HepG2 (cell line): ENCODE measurements at regions not wholly inside any gene's neighbourhood (a gene's known extent, or its start where the extent isn't known, plus 50 kb on each side); places are given as distances from the start of the nearest gene placed in this dataset.

Experiments used
- AFF4 ChIP-seq: sonication (generic); formaldehyde crosslinking; IDR thresholded peaks from 2 replicates; pipeline ENCODE4 v1.4.0; 2020; ENCODE audit warnings: missing genetic modification reagents
- ARID4A ChIP-seq: sonication (generic); formaldehyde crosslinking; IDR thresholded peaks from 2 replicates; pipeline ENCODE4 v1.5.0; 2020; ENCODE audit warnings: mild to moderate bottlenecking, missing genetic modification reagents, borderline replicate concordance
- BRD4 ChIP-seq: sonication (generic); formaldehyde crosslinking; IDR thresholded peaks from 2 replicates; pipeline ENCODE4 v1.4.0; 2020; ENCODE audit warnings: missing genetic modification reagents
- CREB1 ChIP-seq, 2 experiments: fragments of 450-650 bp in 1 of 2; IDR thresholded peaks; 2 replicates each; pipeline ENCODE4 v1.6.1; 2016 to 2017; ENCODE audit warnings: control low read depth in 1 of 2, mild to moderate bottlenecking in 1 of 2, missing compliant biosample characterization in 1 of 2, missing genetic modification characterization in 1 of 2
- EZH2 ChIP-seq: conservative IDR thresholded peaks from 2 replicates; pipeline ENCODE4 v1.6.1; 2012; ENCODE audit warnings: mild to moderate bottlenecking, low read depth, low read length, moderate library complexity
- IKZF1 ChIP-seq: fragments of 450-650 bp; IDR thresholded peaks from 2 replicates; pipeline ENCODE4 v1.7.1; 2016
- RAD21 ChIP-seq: fragments of 450-650 bp; formaldehyde crosslinking; IDR thresholded peaks from 2 replicates; pipeline ENCODE4 v1.5.0; 2020; ENCODE audit warnings: mild to moderate bottlenecking
- ZNF317 ChIP-seq: sonication (generic); formaldehyde crosslinking; IDR thresholded peaks from 2 replicates; pipeline ENCODE4 v1.5.0; 2020; ENCODE audit warnings: mild to moderate bottlenecking, missing genetic modification reagents
- TF ChIP-seq, protein P1 (sequence below): IDR thresholded peaks from 2 replicates; pipeline ENCODE4 v1.6.1; 2016; ENCODE audit warnings: low read depth, missing genetic modification reagents, missing compliant biosample characterization

DNA sequence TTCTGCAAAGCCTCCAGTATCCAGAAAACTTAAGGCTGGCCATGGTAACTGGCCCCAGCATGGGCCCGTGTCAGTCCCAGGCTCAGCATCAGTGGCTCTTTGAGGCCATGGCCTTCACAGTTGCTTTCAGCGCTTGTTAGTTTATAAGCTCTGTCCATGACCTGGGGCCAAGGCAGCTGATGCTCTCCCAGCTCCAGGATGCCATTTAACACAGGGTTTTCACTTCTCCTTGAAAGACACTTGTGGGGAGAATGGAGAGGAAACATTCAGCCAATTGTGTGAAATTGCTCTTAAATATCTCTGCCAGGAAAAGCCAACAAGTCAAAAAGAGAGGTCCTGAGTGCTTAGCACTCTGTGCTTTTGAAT lies 321.3 kb downstream of the FOXO1 start:
- no peak for TF ChIP-seq ZNF317 (CRISPR knock-in tag)
- TF ChIP-seq IKZF1: no peak
- no peak for TF ChIP-seq RAD21
- TF ChIP-seq AFF4: no peak
- TF ChIP-seq BRD4 (CRISPR knock-in tag): no peak
- no peak for TF ChIP-seq ARID4A (CRISPR knock-in tag)
- TF ChIP-seq CREB1 (IDR thresholded peaks at IDR 0.05): no peak
- TF ChIP-seq CREB1 (CRISPR knock-in tag; IDR thresholded peaks at IDR 0.05): no peak
- TF ChIP-seq, protein P1, sequence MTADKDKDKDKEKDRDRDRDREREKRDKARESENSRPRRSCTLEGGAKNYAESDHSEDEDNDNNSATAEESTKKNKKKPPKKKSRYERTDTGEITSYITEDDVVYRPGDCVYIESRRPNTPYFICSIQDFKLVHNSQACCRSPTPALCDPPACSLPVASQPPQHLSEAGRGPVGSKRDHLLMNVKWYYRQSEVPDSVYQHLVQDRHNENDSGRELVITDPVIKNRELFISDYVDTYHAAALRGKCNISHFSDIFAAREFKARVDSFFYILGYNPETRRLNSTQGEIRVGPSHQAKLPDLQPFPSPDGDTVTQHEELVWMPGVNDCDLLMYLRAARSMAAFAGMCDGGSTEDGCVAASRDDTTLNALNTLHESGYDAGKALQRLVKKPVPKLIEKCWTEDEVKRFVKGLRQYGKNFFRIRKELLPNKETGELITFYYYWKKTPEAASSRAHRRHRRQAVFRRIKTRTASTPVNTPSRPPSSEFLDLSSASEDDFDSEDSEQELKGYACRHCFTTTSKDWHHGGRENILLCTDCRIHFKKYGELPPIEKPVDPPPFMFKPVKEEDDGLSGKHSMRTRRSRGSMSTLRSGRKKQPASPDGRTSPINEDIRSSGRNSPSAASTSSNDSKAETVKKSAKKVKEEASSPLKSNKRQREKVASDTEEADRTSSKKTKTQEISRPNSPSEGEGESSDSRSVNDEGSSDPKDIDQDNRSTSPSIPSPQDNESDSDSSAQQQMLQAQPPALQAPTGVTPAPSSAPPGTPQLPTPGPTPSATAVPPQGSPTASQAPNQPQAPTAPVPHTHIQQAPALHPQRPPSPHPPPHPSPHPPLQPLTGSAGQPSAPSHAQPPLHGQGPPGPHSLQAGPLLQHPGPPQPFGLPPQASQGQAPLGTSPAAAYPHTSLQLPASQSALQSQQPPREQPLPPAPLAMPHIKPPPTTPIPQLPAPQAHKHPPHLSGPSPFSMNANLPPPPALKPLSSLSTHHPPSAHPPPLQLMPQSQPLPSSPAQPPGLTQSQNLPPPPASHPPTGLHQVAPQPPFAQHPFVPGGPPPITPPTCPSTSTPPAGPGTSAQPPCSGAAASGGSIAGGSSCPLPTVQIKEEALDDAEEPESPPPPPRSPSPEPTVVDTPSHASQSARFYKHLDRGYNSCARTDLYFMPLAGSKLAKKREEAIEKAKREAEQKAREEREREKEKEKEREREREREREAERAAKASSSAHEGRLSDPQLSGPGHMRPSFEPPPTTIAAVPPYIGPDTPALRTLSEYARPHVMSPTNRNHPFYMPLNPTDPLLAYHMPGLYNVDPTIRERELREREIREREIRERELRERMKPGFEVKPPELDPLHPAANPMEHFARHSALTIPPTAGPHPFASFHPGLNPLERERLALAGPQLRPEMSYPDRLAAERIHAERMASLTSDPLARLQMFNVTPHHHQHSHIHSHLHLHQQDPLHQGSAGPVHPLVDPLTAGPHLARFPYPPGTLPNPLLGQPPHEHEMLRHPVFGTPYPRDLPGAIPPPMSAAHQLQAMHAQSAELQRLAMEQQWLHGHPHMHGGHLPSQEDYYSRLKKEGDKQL (CRISPR knock-in tag): no peak
- no peak for TF ChIP-seq EZH2
